ENCODE measurements at regions not wholly inside any gene's neighbourhood (a gene's known extent, or its start where the extent isn't known, plus 50 kb on each side); places are given as distances from the start of the nearest gene placed in this dataset.
"Not testable (repeated sequence)": the region's sequence is repeated elsewhere in the genome, so short reads cannot be mapped to it uniquely, and the experiment has no call there.

- Mint-ChIP-seq H3K36me3 (ENCODE audit: low read depth, unreplicated experiment) (peaks cover 8% of the 10 kb centered on the region), H3K27me3 (ENCODE audit: unreplicated experiment) (peaks cover 2% of the 10 kb centered on the region), H3K9me3 (ENCODE audit: unreplicated experiment) (no peaks in the 10 kb centered on the region), H3K4me1 (ENCODE audit: unreplicated experiment) (no peaks in the 10 kb centered on the region), H3K4me3 (ENCODE audit: unreplicated experiment) (no peak overlapping the region), H3K27ac (ENCODE audit: unreplicated experiment) (no peak overlapping the region)
- TF ChIP-seq, protein P1, sequence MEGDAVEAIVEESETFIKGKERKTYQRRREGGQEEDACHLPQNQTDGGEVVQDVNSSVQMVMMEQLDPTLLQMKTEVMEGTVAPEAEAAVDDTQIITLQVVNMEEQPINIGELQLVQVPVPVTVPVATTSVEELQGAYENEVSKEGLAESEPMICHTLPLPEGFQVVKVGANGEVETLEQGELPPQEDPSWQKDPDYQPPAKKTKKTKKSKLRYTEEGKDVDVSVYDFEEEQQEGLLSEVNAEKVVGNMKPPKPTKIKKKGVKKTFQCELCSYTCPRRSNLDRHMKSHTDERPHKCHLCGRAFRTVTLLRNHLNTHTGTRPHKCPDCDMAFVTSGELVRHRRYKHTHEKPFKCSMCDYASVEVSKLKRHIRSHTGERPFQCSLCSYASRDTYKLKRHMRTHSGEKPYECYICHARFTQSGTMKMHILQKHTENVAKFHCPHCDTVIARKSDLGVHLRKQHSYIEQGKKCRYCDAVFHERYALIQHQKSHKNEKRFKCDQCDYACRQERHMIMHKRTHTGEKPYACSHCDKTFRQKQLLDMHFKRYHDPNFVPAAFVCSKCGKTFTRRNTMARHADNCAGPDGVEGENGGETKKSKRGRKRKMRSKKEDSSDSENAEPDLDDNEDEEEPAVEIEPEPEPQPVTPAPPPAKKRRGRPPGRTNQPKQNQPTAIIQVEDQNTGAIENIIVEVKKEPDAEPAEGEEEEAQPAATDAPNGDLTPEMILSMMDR (IDR thresholded peaks at IDR 0.05; ENCODE audit: unreplicated experiment), result no peak
- DNase-seq (ENCODE audit: low spot score), result no peak
Observed at GRCh38 chr14:37776791-37777499, 181.5 kb downstream of the TTC6 start.

GRCh38 chr14:37778135-37778943 is 182.9 kb downstream of the TTC6 start:
- H3K4me1 Mint-ChIP-seq (ENCODE audit: unreplicated experiment), result no peaks in the 10 kb centered on the region
- TF ChIP-seq, protein P1 (IDR thresholded peaks at IDR 0.05; ENCODE audit: unreplicated experiment), result no peak
- DNase-seq (ENCODE audit: low spot score), result no peak
- no peaks in the 10 kb centered on the region for H3K9me3 Mint-ChIP-seq (ENCODE audit: unreplicated experiment)
- H3K27me3 Mint-ChIP-seq (ENCODE audit: unreplicated experiment), result peaks cover 2% of the 10 kb centered on the region
- no peak overlapping the region for H3K4me3 Mint-ChIP-seq (ENCODE audit: unreplicated experiment)
- H3K36me3 Mint-ChIP-seq (ENCODE audit: low read depth, unreplicated experiment), result peaks cover 8% of the 10 kb centered on the region
- H3K27ac Mint-ChIP-seq (ENCODE audit: unreplicated experiment), result no peak overlapping the region

- no peak overlapping the region for H3K27ac Mint-ChIP-seq (ENCODE audit: unreplicated experiment)
- peaks cover 8% of the 10 kb centered on the region for H3K36me3 Mint-ChIP-seq (ENCODE audit: low read depth, unreplicated experiment)
- H3K4me3 Mint-ChIP-seq (ENCODE audit: unreplicated experiment), result no peak overlapping the region
- peaks cover 2% of the 10 kb centered on the region for H3K27me3 Mint-ChIP-seq (ENCODE audit: unreplicated experiment)
- no peaks in the 10 kb centered on the region for H3K9me3 Mint-ChIP-seq (ENCODE audit: unreplicated experiment)
- no peak for DNase-seq (ENCODE audit: low spot score)
- no peaks in the 10 kb centered on the region for H3K4me1 Mint-ChIP-seq (ENCODE audit: unreplicated experiment)
- TF ChIP-seq, protein P1 (IDR thresholded peaks at IDR 0.05; ENCODE audit: unreplicated experiment), result no peak
Observed at GRCh38 chr14:37779480-37779879, 184.1 kb downstream of the TTC6 start.

DNA sequence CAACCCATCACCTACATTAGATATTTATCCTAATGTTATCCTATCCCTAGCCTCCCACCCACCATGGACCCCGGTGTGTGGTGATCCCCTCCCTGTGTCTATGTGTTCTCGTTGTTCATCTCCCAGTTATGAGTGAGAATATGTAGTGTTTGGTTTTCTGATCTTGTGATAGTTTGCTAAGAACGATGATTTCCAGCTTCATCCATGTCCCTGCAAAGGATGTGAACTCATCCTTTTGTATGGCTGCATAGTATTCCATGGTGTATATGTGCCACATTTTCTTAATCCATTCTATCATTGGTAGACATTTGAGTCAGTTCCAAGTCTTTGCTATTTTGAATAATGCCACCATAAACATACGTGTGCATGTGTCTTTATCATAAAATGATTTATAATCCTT is 185.3 kb downstream of the TTC6 start:
- not testable (repeated sequence) for H3K36me3 Mint-ChIP-seq (ENCODE audit: low read depth, unreplicated experiment); DNase-seq (ENCODE audit: low spot score); H3K4me1 Mint-ChIP-seq (ENCODE audit: unreplicated experiment); H3K27me3 Mint-ChIP-seq (ENCODE audit: unreplicated experiment); H3K27ac Mint-ChIP-seq (ENCODE audit: unreplicated experiment); H3K9me3 Mint-ChIP-seq (ENCODE audit: unreplicated experiment); H3K4me3 Mint-ChIP-seq (ENCODE audit: unreplicated experiment)

- H3K36me3 Mint-ChIP-seq (ENCODE audit: low read depth, unreplicated experiment); H3K4me3 Mint-ChIP-seq (ENCODE audit: unreplicated experiment); H3K27me3 Mint-ChIP-seq (ENCODE audit: unreplicated experiment): not testable (repeated sequence)
Observed at GRCh38 chr14:37784203-37784826, 188.9 kb downstream of the TTC6 start.

DNA sequence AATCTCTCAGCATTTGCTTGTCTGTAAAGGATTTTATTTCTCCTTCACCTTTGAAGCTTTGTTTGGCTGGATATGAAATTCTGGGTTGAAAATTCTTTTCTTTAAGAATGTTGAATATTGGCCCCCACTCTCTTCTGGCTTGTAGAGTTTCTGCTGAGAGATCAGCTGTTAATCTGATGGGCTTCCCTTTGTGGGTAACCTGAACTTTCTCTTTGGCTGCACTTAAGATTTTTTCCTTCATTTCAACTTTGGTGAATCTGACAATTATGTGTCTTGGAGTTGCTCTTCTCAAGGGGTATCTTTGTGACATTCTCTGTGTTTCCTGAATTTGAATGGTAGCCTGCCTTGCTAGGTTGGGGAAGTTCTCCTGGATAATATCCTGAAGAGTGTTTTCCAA is 189.4 kb downstream of the TTC6 start:
- not testable (repeated sequence) for H3K4me3 Mint-ChIP-seq (ENCODE audit: unreplicated experiment); H3K27me3 Mint-ChIP-seq (ENCODE audit: unreplicated experiment); H3K4me1 Mint-ChIP-seq (ENCODE audit: unreplicated experiment); H3K9me3 Mint-ChIP-seq (ENCODE audit: unreplicated experiment); H3K36me3 Mint-ChIP-seq (ENCODE audit: low read depth, unreplicated experiment); H3K27ac Mint-ChIP-seq (ENCODE audit: unreplicated experiment); DNase-seq (ENCODE audit: low spot score)

More at GRCh38 chr14:37784203-37784826, 188.9 kb downstream of the TTC6 start:
- not testable (repeated sequence) for H3K9me3 Mint-ChIP-seq (ENCODE audit: unreplicated experiment); H3K27ac Mint-ChIP-seq (ENCODE audit: unreplicated experiment); H3K4me1 Mint-ChIP-seq (ENCODE audit: unreplicated experiment); DNase-seq (ENCODE audit: low spot score)

DNA sequence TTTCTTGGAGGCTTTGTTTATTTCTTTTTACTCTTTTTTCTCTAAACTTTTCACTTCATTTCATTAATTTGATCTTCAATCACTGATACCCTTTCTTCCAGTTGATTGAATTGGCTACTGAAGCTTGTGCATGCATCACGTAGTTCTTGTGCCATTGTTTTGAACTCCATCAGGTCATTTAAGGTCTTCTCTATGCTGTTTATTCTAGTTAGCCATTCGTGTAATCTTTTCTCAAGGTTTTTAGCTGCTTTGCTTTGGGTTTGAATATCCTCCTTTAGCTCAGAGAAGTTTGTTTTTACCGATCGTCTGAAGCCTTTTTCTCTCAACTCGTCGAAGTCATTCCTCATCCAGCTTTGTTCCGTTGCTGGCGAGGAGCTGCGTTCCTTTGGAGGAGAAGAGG is 189.9 kb downstream of the TTC6 start:
- not testable (repeated sequence) for H3K27me3 Mint-ChIP-seq (ENCODE audit: unreplicated experiment); H3K9me3 Mint-ChIP-seq (ENCODE audit: unreplicated experiment); H3K4me3 Mint-ChIP-seq (ENCODE audit: unreplicated experiment); DNase-seq (ENCODE audit: low spot score); H3K27ac Mint-ChIP-seq (ENCODE audit: unreplicated experiment); H3K4me1 Mint-ChIP-seq (ENCODE audit: unreplicated experiment); H3K36me3 Mint-ChIP-seq (ENCODE audit: low read depth, unreplicated experiment)

DNA sequence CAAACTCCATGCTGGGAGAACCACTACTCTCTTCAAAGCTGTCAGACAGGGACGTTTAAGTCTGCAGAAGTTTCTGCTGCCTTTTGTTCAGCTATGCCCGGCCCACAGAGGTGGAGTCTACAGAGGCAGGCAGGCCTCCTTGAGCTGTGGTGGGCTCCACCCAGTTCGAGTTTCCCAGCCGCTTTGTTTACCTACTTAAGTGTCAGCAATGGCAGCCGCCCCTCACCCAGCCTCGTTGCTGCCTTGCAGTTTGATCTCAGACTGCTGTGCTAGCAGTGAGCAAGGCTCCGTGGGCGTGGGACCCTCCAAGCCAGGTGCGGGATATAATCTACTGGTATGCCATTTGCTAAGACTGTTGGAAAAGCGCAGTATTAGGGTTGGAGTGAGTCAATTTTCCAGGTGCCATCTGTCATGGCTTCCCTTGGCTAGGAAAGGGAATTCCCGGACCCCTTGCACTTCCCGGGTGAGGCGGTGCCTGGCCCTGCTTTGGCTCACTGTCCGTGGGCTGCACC is 190.7 kb downstream of the TTC6 start:
- DNase-seq (ENCODE audit: low spot score); H3K36me3 Mint-ChIP-seq (ENCODE audit: low read depth, unreplicated experiment); H3K27me3 Mint-ChIP-seq (ENCODE audit: unreplicated experiment); H3K4me3 Mint-ChIP-seq (ENCODE audit: unreplicated experiment); H3K9me3 Mint-ChIP-seq (ENCODE audit: unreplicated experiment); H3K27ac Mint-ChIP-seq (ENCODE audit: unreplicated experiment); H3K4me1 Mint-ChIP-seq (ENCODE audit: unreplicated experiment): not testable (repeated sequence)

All from endothelial cell (in vitro differentiated cells).